ENCODE measurements at regions not wholly inside any gene's neighbourhood (a gene's known extent, or its start where the extent isn't known, plus 50 kb on each side); places are given as distances from the start of the nearest gene placed in this dataset.

GRCh38 chr21:27244352-27244751 lies 277.5 kb upstream of the ADAMTS5 start:
- ATAC-seq, result no peak
- Mint-ChIP-seq H3K9me3 (peaks cover 3% of the 10 kb centered on the region), H3K4me3 (no peak overlapping the region), H3K4me1 (no peaks in the 10 kb centered on the region), H3K27ac (no peak overlapping the region), H3K27me3 (no peaks in the 10 kb centered on the region), H3K36me3 (no peaks in the 10 kb centered on the region)

DNA sequence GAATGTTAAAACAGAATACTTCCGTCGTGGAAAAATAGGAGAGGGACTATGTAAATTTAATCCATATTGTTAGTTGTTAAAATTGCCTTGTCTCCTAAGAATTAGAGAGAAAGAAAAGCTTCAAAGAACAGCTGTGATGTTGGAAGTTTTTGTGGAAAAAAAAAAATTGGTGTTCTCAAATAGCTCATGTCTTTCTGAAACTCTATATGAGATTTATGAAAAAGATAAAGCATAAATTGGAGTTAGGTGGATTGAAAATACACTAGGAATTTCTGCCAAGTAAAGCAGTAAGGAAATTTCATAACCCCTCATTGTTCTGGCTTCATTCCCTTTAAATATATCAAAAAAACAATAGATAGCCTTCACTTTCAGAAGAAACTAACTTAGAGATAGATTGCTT lies 274.0 kb upstream of the ADAMTS5 start:
- Mint-ChIP-seq H3K27me3 (no peaks in the 10 kb centered on the region), H3K4me1 (no peaks in the 10 kb centered on the region), H3K27ac (no peak overlapping the region), H3K4me3 (no peak overlapping the region), H3K9me3 (no peaks in the 10 kb centered on the region), H3K36me3 (no peaks in the 10 kb centered on the region)
- no peak for ATAC-seq

GRCh38 chr21:27233514-27234115 lies 266.7 kb upstream of the ADAMTS5 start:
- Mint-ChIP-seq H3K27ac (no peak overlapping the region), H3K27me3 (no peaks in the 10 kb centered on the region), H3K36me3 (no peaks in the 10 kb centered on the region), H3K9me3 (no peaks in the 10 kb centered on the region), H3K4me3 (no peak overlapping the region), H3K4me1 (no peaks in the 10 kb centered on the region)
- no peak for ATAC-seq

GRCh38 chr21:27225940-27226339 lies 259.1 kb upstream of the ADAMTS5 start:
- Mint-ChIP-seq H3K9me3 (no peaks in the 10 kb centered on the region), H3K4me1 (no peaks in the 10 kb centered on the region), H3K27ac (no peak overlapping the region), H3K27me3 (no peaks in the 10 kb centered on the region), H3K36me3 (no peaks in the 10 kb centered on the region), H3K4me3 (no peak overlapping the region)
- ATAC-seq, result no peak

DNA sequence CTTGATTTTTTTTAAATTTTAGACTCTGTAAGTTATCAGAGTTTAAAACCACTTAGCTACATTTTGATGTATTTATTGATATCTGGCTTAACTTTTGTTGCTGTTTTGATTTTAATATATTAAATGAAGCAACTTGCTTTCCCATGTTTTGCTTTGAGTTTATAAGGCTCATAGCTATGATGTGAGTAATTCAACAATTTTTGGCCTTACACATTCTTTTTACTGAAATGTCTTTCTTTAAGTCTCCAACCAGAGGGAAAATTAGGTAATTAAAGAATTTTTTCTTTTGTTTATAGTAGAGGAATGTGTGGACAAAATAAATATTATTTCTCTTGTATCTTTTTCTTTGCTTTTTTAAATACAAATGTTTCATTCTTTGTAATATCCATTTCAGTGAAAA lies 258.3 kb upstream of the ADAMTS5 start:
- Mint-ChIP-seq H3K4me1 (no peaks in the 10 kb centered on the region), H3K27me3 (no peaks in the 10 kb centered on the region), H3K36me3 (no peaks in the 10 kb centered on the region), H3K4me3 (no peak overlapping the region), H3K27ac (no peak overlapping the region), H3K9me3 (no peaks in the 10 kb centered on the region)
- no peak for ATAC-seq

- Mint-ChIP-seq H3K4me1 (no peaks in the 10 kb centered on the region), H3K27ac (no peak overlapping the region), H3K9me3 (no peaks in the 10 kb centered on the region), H3K4me3 (no peak overlapping the region), H3K27me3 (no peaks in the 10 kb centered on the region), H3K36me3 (no peaks in the 10 kb centered on the region)
- ATAC-seq, result no peak
These were observed 257.3 kb upstream of the ADAMTS5 start for GRCh38 chr21:27224169-27224568.

GRCh38 chr21:27221077-27221476 lies 254.2 kb upstream of the ADAMTS5 start:
- Mint-ChIP-seq H3K4me3 (no peak overlapping the region), H3K4me1 (no peaks in the 10 kb centered on the region), H3K27me3 (no peaks in the 10 kb centered on the region), H3K9me3 (peaks cover 4% of the 10 kb centered on the region), H3K36me3 (no peaks in the 10 kb centered on the region), H3K27ac (no peak overlapping the region)
- ATAC-seq, result no peak

GRCh38 chr21:27220416-27220815 lies 253.5 kb upstream of the ADAMTS5 start:
- ATAC-seq, result no peak
- Mint-ChIP-seq H3K4me1 (no peaks in the 10 kb centered on the region), H3K27ac (no peak overlapping the region), H3K36me3 (no peaks in the 10 kb centered on the region), H3K9me3 (peaks cover 4% of the 10 kb centered on the region), H3K4me3 (no peak overlapping the region), H3K27me3 (no peaks in the 10 kb centered on the region)

GRCh38 chr21:27219068-27219467 lies 252.2 kb upstream of the ADAMTS5 start:
- Mint-ChIP-seq H3K36me3 (no peaks in the 10 kb centered on the region), H3K9me3 (peaks cover 4% of the 10 kb centered on the region)

GRCh38 chr21:27213303-27213702 lies 246.4 kb upstream of the ADAMTS5 start:
- peaks cover 7% of the 10 kb centered on the region for H3K9me3 Mint-ChIP-seq
- H3K4me1 Mint-ChIP-seq, result no peaks in the 10 kb centered on the region
- no peak for ATAC-seq
- no peaks in the 10 kb centered on the region for H3K27me3 Mint-ChIP-seq
- no peak overlapping the region for H3K27ac Mint-ChIP-seq
- H3K36me3 Mint-ChIP-seq, result no peaks in the 10 kb centered on the region
- no peak overlapping the region for H3K4me3 Mint-ChIP-seq

More at GRCh38 chr21:27219068-27219467, 252.2 kb upstream of the ADAMTS5 start:
- Mint-ChIP-seq H3K4me3 (no peak overlapping the region), H3K27ac (no peak overlapping the region), H3K4me1 (no peaks in the 10 kb centered on the region), H3K27me3 (no peaks in the 10 kb centered on the region)
- ATAC-seq, result no peak

GRCh38 chr21:27212441-27212840 lies 245.6 kb upstream of the ADAMTS5 start:
- peaks cover 4% of the 10 kb centered on the region for H3K9me3 Mint-ChIP-seq
- ATAC-seq, result no peak
- H3K36me3 Mint-ChIP-seq, result no peaks in the 10 kb centered on the region
- no peaks in the 10 kb centered on the region for H3K4me1 Mint-ChIP-seq
- no peak overlapping the region for H3K27ac Mint-ChIP-seq
- no peak overlapping the region for H3K4me3 Mint-ChIP-seq
- H3K27me3 Mint-ChIP-seq, result no peaks in the 10 kb centered on the region

- H3K27ac Mint-ChIP-seq, result no peak overlapping the region
- no peak overlapping the region for H3K4me3 Mint-ChIP-seq
- peaks cover 6% of the 10 kb centered on the region for H3K9me3 Mint-ChIP-seq
- no peaks in the 10 kb centered on the region for H3K27me3 Mint-ChIP-seq
- no peaks in the 10 kb centered on the region for H3K36me3 Mint-ChIP-seq
- no peak for ATAC-seq
- no peaks in the 10 kb centered on the region for H3K4me1 Mint-ChIP-seq
These were observed 242.7 kb upstream of the ADAMTS5 start for GRCh38 chr21:27209546-27209945.

DNA sequence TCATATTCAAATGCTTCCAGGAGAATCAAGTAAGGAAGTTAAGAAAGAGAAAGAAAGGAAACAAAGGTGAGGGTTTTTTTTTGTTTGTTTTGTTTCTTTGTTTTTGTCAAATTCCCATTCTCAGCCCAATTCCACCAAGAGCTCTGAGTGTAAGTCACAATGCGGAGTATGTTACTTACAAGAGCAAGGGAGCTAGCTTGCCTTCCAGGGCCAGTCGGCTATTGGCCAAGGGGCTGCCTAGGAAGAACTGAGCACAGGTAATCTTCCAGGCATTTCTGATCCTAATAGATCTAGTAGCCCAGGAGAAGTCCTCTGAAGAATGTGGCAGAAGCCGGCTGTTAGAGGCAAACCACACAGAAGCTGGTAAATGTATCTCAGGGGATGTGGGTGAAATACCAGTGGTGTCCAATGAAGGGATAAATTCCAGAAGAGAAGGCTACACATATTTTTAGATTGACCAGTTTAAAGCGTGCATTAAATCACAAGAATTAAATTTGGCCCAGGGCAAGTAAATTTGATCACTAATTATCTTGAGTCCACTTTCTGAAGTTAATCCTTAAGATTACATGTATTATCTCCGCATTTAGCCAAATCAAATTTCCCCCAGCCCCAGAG lies 239.6 kb upstream of the ADAMTS5 start:
- H3K27ac Mint-ChIP-seq, result no peak overlapping the region

DNA sequence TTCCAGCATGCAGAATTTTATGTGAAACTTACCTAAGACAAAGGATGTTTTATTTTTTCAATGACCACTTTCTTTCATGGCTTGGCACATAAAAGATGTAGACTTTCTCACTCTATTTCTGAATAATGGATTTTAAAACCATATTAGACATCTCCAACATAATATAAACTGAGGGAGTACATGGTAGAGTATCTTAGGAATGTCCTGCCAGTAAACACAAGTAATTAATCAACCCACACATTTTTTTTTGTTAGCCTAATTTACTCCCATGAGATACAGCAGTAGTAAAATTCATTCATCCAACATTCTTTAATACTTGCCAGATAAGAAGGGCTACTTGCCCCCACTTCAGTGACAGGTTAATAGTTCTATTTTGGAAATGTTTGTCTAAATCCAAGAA lies 235.4 kb upstream of the ADAMTS5 start:
- Mint-ChIP-seq H3K4me1 (no peaks in the 10 kb centered on the region), H3K4me3 (no peak overlapping the region), H3K36me3 (no peaks in the 10 kb centered on the region), H3K27ac (no peak overlapping the region), H3K27me3 (no peaks in the 10 kb centered on the region), H3K9me3 (peaks cover 9% of the 10 kb centered on the region)
- ATAC-seq, result no peak

More for the DNA sequence above, 239.6 kb upstream of the ADAMTS5 start:
- no peaks in the 10 kb centered on the region for H3K4me1 Mint-ChIP-seq
- no peak for ATAC-seq
- no peaks in the 10 kb centered on the region for H3K27me3 Mint-ChIP-seq
- H3K4me3 Mint-ChIP-seq, result no peak overlapping the region
- H3K9me3 Mint-ChIP-seq, result peaks cover 9% of the 10 kb centered on the region
- H3K36me3 Mint-ChIP-seq, result no peaks in the 10 kb centered on the region

DNA sequence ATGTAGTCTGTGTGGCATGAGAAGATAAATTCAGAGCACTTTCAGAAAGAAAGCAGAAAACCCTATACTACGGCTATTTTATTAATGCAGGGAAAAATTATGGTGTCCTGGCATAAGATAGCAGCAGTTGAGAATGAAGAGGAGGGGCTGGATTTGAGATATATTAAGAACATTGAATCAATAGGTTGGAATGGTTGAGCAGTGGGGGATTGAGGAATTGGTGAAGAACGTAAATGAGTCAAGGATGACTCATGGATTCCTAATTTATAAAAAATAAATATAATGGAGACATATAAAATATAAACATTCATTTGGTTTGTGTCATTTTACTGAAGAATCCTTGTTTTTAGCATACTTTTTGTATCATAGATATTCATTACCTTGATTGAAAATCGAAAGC lies 234.3 kb upstream of the ADAMTS5 start:
- H3K4me1 Mint-ChIP-seq, result no peaks in the 10 kb centered on the region
- no peaks in the 10 kb centered on the region for H3K36me3 Mint-ChIP-seq
- no peaks in the 10 kb centered on the region for H3K27me3 Mint-ChIP-seq
- H3K27ac Mint-ChIP-seq, result no peak overlapping the region
- ATAC-seq, result no peak
- H3K4me3 Mint-ChIP-seq, result no peak overlapping the region
- peaks cover 8% of the 10 kb centered on the region for H3K9me3 Mint-ChIP-seq

DNA sequence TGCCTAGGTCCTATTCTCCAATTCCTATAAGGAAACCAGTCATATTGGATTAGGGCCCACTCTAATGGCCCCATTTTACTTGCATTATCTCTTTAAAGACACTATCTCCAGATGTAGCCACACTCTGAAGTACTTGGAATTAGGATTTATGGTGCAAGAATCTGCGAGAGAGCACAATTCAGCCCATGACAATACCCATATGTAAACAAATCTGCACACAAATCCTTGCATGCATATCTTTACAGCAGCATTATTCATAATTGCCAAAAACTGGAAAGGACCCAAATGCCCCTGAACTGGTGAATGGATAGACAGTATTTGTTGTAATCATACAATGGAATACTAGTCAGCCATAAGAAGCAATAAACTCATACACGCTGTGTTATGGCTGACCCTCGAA lies 229.8 kb upstream of the ADAMTS5 start:
- H3K4me3 Mint-ChIP-seq, result no peak overlapping the region
- H3K27me3 Mint-ChIP-seq, result no peaks in the 10 kb centered on the region
- no peaks in the 10 kb centered on the region for H3K4me1 Mint-ChIP-seq
- ATAC-seq, result no peak
- H3K36me3 Mint-ChIP-seq, result no peaks in the 10 kb centered on the region
- peaks cover 6% of the 10 kb centered on the region for H3K9me3 Mint-ChIP-seq
- no peak overlapping the region for H3K27ac Mint-ChIP-seq
